IPS-20b (cell line): ENCODE measurements at regions not wholly inside any gene's neighbourhood (a gene's known extent, or its start where the extent isn't known, plus 50 kb on each side); places are given as distances from the start of the nearest gene placed in this dataset.
"Not testable (repeated sequence)": the region's sequence is repeated elsewhere in the genome, so short reads cannot be mapped to it uniquely, and the experiment has no call there.

ENCODE experiments used
- H3K27ac ChIP-seq: one replicate; pipeline ENCODE4 v1.5.1; 2013; ENCODE audit warnings: low read length
- H3K27me3 ChIP-seq: 2 replicates; pipeline ENCODE4 v1.6.1; 2013; ENCODE audit warnings: mild to moderate bottlenecking, low read length, inconsistent platforms; ENCODE audit not compliant: insufficient read depth
- H3K36me3 ChIP-seq: 2 replicates; pipeline ENCODE4 v1.6.1; 2013; ENCODE audit warnings: low read depth, mild to moderate bottlenecking, inconsistent platforms, low read length, moderate library complexity; ENCODE audit not compliant: insufficient read depth
- H3K4me1 ChIP-seq: 2 replicates; pipeline ENCODE4 v1.6.1; 2013; ENCODE audit warnings: mild to moderate bottlenecking, control low read depth, inconsistent platforms, low read length, moderate library complexity; ENCODE audit not compliant: insufficient read depth
- H3K4me3 ChIP-seq: 2 replicates; pipeline ENCODE4 v1.5.1; 2013; ENCODE audit warnings: mild to moderate bottlenecking, low read length, inconsistent platforms
- H3K9ac ChIP-seq: 2 replicates; pipeline ENCODE4 v1.6.1; 2013; ENCODE audit warnings: low read depth, mild to moderate bottlenecking, inconsistent platforms, low read length, moderate library complexity
- H3K9me3 ChIP-seq: 2 replicates; pipeline ENCODE4 v1.6.1; 2013; ENCODE audit warnings: mild to moderate bottlenecking, low read depth, low read length, inconsistent platforms; ENCODE audit not compliant: insufficient read depth

DNA sequence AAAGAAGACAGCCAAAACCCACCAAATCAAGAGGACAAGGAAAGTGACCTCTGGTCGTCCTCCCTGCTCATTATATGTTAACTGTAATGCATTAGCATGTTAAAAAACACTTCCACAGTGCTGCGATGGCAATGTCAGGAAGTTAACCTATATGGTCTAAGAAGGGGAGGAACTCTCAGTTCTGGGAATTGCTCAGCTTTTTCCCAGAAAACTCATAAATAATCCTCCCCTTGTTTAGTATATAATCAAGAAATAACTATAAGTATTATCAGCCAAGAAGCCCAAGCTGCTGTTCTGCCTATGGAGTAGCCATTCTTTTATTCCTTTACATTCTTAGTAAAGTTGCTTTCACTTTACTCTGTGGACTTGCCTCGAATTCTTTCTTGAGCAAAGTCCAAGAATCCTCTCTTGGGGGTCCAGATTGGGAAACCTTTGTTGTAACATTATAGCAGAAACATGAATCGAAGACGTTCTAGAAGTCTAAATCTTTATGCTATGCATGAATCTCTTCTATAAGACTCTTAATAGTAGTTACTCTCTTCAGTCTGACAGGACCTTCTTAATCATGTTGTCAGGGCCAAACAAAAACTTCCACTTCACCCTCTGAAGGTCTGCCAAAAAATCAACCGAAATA lies 110.0 kb upstream of the VANGL1 start:
- H3K36me3 ChIP-seq, result no peaks in the 10 kb centered on the region
- no peak overlapping the region for H3K4me3 ChIP-seq
- H3K27ac ChIP-seq, result no peak overlapping the region
- H3K27me3 ChIP-seq, result no peaks in the 10 kb centered on the region
- H3K4me1 ChIP-seq, result peaks cover 14% of the 10 kb centered on the region; the same call in 1 of the 2 replicates
- H3K9me3 ChIP-seq, result no peaks in the 10 kb centered on the region
- H3K9ac ChIP-seq, result no peak overlapping the region

DNA sequence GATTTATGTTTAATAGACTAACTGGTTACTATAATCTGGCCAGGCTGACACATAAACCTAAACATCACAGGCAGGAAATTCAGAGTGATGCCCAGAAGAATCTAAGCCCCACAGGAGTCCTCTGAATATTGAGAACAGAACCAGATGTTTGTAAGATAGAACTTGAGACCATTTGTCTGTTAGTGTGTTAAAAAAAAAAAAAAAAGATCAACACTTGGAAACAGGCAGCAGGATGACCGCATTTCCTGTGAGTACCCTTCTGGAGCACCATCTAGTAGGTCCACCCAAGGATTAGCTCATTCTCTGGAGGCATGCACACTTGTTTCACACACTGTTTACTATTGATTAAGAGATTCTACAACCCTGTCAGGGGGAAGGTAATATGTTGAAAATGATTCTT lies 111.4 kb upstream of the VANGL1 start:
- Histone ChIP-seq H3K27me3 (no peaks in the 10 kb centered on the region), H3K36me3 (no peaks in the 10 kb centered on the region), H3K4me3 (no peak overlapping the region), H3K9ac (no peak overlapping the region), H3K27ac (no peak overlapping the region), H3K4me1 (peaks cover 22% of the 10 kb centered on the region; the same call in 1 of the 2 replicates), H3K9me3 (no peaks in the 10 kb centered on the region)

DNA sequence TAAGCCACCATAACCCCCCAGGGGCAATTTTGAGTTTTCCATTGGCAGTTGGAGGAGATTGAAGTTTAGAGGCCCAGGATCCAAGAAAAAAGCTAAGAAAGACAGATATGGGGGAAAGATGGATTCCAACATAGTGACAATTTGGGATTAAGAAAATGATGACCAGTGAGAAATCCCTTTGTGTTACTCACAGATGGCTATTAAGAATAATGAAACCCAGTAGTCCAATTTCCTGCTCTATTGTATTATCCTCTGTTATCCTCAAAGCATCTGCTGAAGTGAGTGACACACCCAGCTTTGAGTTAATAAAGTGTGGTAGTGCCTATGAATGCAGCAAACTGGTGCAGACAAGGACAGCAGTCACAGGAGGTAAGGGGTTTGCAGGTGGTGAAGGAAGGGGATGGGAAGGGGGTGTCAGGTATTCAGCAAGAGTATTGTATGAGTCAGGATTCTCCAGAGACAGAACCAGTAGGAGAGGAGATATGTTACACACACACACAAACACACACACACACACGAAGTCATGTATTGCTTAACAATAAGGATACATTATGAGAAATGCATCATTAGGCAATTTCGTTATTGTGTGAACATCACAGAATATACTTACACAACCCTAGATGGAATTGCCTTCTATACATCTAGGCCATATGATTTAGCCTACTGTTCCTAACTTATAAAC lies 112.4 kb upstream of the VANGL1 start:
- Histone ChIP-seq H3K27ac (no peak overlapping the region), H3K9ac (no peak overlapping the region), H3K9me3 (no peaks in the 10 kb centered on the region), H3K36me3 (no peaks in the 10 kb centered on the region), H3K4me3 (no peak overlapping the region), H3K4me1 (peaks cover 22% of the 10 kb centered on the region; the same call in 1 of the 2 replicates), H3K27me3 (no peaks in the 10 kb centered on the region)

DNA sequence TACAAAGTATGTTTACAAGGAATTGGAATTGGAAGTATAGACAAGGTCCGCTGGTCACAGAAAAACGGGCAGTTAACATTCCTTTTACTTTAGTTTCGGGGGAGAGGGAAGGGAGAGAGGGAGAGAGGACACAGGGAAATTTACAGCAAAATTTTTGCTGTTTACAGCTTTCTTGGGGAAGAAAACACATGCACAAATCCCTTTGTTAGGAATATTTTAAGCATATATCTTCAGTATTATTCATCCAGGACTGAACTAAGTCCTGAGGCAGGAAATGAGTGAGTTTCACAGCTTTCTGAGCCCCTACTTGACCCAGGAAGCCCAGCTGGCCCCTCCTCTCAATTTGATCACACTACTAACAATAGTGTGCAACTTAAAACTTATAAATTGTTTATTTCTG lies 113.4 kb upstream of the VANGL1 start:
- H3K9ac ChIP-seq, H3K4me3 ChIP-seq, H3K27ac ChIP-seq, H3K9me3 ChIP-seq, H3K36me3 ChIP-seq, H3K27me3 ChIP-seq: not testable (repeated sequence)
- peaks cover 22% of the 10 kb centered on the region; the same call in 1 of the 2 replicates for H3K4me1 ChIP-seq

DNA sequence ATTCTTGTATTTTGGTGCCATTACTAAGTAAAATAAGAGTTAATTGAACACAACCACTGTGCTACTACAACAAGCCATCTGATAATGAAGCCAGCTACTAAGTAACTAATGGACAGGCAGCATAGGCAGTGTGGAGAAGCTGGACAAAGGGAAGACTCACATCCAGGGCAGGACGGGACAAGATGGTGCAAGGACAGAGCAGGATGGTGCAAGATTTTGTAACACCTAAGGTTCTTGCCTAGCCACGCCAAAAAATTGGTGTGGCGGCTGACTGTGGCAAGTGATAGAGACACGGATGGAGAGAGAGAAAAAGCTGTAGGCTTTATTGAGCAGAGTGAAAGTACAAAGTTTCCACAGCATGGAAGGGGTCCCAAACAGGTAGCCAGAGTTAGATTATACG lies 114.0 kb upstream of the VANGL1 start:
- H3K4me3 ChIP-seq, result no peak overlapping the region
- no peaks in the 10 kb centered on the region for H3K36me3 ChIP-seq
- no peak overlapping the region for H3K27ac ChIP-seq
- no peaks in the 10 kb centered on the region for H3K9me3 ChIP-seq
- no peak overlapping the region for H3K9ac ChIP-seq
- H3K4me1 ChIP-seq, result peaks cover 22% of the 10 kb centered on the region; the same call in 1 of the 2 replicates
- no peaks in the 10 kb centered on the region for H3K27me3 ChIP-seq

DNA sequence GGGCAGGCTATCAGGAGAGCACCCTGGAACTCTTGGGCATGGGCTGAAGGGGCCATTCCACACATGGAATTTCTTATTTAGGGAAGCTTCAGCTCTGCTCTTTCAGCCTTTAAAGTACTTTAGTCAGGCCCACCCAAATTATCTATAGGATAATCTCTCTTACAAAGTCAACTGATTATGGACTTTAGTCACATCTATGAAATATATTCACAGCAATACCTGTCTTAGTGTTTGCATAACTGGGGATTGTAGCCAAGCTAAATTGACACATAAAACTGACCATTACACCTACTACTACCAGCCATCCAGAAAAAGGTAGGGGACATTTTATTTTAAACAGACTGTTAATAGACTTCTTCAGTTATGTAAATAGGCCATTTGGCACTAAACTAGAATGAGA lies 114.9 kb upstream of the VANGL1 start:
- no peak overlapping the region for H3K4me3 ChIP-seq
- H3K36me3 ChIP-seq, result no peaks in the 10 kb centered on the region
- no peak overlapping the region for H3K9ac ChIP-seq
- no peaks in the 10 kb centered on the region for H3K9me3 ChIP-seq
- H3K4me1 ChIP-seq, result peaks cover 19% of the 10 kb centered on the region; the same call in 1 of the 2 replicates
- H3K27ac ChIP-seq, result no peak overlapping the region
- no peaks in the 10 kb centered on the region for H3K27me3 ChIP-seq

DNA sequence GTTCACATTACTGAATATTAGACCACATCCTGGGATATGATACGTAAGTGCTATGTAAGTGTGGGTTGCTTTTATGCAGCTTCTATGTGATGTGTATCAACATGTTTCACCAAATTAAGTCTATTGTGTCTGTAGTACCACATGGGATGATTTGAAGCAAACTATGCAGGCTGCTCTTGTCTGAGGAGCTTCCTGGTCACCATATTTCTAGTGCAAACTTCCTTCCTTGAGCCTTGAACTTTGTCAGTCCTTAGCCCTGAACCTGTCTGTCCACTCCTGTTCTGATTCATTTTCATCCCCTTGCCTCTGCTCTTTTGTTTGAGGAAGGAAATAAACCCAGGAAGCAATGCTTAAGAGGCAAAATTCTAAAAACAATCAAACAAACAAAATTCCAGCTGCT lies 117.5 kb upstream of the VANGL1 start:
- Histone ChIP-seq H3K36me3 (no peaks in the 10 kb centered on the region), H3K4me3 (no peak overlapping the region), H3K27ac (no peak overlapping the region), H3K4me1 (peaks cover 14% of the 10 kb centered on the region; the same call in 1 of the 2 replicates), H3K9me3 (no peaks in the 10 kb centered on the region), H3K9ac (no peak overlapping the region), H3K27me3 (no peaks in the 10 kb centered on the region)

DNA sequence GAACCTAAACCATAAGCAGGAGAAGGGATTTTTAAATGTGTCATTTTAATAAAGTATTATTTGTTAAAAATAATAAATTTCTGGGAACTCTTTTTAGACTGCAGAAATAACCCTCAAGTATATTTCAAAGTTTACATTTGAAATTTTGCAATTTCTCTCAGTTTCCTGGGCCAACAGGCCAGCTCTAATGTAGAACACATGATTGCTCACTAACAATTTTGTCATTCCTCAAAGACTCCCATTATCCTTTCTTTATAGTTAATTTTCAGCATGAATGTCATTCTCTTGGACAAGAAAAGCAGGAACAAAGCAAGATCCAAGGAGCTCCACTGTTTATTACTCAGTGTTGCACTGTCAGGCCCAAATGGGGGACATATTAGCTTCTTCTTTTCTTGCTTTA lies 119.4 kb upstream of the VANGL1 start:
- H3K9me3 ChIP-seq, result no peaks in the 10 kb centered on the region
- no peaks in the 10 kb centered on the region for H3K27me3 ChIP-seq
- H3K27ac ChIP-seq, result no peak overlapping the region
- peaks cover 14% of the 10 kb centered on the region; the same call in 1 of the 2 replicates for H3K4me1 ChIP-seq
- H3K9ac ChIP-seq, result no peak overlapping the region
- H3K36me3 ChIP-seq, result no peaks in the 10 kb centered on the region
- no peak overlapping the region for H3K4me3 ChIP-seq

DNA sequence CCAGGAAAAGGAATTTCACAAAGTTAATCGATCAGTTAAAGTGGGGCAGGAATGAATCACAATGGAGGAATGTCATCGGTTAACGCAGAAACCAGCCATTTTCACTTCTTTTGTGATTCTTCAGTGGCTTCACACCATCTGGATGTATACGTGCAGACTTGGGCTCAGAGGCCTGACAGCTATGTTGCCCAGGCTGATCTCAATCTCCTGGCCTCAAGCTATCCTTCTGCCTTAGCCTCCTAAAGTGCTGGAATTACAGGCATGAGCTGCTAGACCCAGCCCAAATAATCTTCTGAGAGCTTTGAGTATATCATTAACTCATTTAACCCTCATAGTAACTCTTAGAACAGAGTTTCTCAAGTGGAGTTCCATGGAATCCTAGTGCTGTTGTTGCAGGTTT lies 126.5 kb upstream of the VANGL1 start:
- no peaks in the 10 kb centered on the region for H3K27me3 ChIP-seq
- no peak overlapping the region for H3K9ac ChIP-seq
- no peak overlapping the region for H3K4me3 ChIP-seq
- H3K36me3 ChIP-seq, result no peaks in the 10 kb centered on the region
- no peaks in the 10 kb centered on the region for H3K4me1 ChIP-seq
- no peaks in the 10 kb centered on the region for H3K9me3 ChIP-seq
- H3K27ac ChIP-seq, result no peak overlapping the region

DNA sequence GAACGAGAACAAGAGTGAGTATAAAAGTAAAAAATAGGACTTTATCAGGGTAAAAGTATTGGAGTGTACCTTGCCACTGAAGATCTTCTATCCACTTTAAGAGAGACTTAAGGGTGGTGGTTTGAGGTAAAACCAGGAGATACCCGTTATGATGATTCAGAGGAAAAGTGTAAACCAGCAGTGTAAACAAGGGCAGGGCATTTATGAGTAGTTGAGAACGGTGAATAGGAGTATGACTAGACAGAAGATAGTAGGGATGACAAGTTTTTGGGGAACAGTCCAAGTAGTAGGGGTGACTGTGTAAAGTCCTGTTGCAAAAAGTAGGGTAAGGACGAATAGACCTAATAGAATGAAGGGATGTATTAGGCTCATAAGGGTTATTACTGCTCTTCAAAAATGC lies 131.5 kb upstream of the VANGL1 start:
- not testable (repeated sequence) for H3K36me3 ChIP-seq, H3K4me1 ChIP-seq, H3K27me3 ChIP-seq, H3K9me3 ChIP-seq, H3K4me3 ChIP-seq, H3K9ac ChIP-seq, H3K27ac ChIP-seq

DNA sequence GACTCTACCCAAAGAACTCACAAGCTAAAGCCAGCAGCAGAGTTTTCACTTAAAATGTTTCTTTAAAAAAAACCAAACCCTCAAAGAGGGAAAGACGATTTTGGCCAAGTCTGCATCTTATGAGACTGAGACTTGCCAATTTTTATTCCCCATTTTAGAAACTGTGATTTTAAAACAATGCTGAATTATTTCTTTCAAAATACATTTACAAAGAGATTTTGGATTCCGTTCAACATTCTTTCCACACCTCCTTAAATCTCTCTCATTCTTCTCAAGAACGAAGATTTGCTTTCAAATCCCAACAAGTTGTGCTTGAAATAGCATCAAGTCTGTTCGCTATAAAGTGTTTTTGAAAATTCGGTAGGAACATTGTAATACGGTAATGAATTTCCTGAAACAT lies 133.9 kb upstream of the VANGL1 start:
- H3K4me1 ChIP-seq, result peaks cover 6% of the 10 kb centered on the region; the same call in 1 of the 2 replicates

DNA sequence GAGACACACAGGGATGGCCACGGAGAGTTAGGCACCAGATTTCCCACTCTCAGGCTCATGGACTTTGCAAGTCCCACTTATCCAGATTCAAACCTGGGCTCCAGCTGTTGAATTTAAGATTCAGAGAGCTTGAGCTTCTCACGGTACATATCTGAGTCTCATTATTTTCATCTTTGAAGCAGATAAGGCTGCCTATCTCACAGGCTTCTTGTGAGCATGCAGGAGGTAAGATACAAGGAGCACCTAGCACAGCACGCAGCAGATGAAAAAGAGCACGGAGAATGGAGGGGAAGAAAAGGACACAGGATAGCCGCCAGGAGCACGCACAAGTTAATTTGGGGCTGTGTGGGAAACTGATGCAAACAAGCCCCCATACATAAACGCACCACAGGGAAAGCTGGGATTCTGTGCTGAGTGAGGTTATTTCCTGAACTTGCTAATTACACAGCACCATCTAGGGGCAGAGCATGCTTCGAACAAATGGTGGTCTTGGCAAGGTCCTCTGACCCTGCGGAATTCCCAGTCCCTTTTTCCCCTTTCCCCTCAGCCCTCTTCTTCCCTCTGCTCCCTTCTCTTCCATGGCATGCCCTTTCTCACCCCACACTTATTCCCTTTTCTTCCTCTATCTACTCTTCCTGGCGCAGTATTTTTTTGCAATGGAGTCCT lies 134.7 kb upstream of the VANGL1 start:
- no peak overlapping the region for H3K9ac ChIP-seq
- H3K9me3 ChIP-seq, result no peaks in the 10 kb centered on the region
- peaks cover 6% of the 10 kb centered on the region; the same call in 1 of the 2 replicates for H3K4me1 ChIP-seq
- H3K4me3 ChIP-seq, result no peak overlapping the region
- H3K36me3 ChIP-seq, result no peaks in the 10 kb centered on the region
- no peaks in the 10 kb centered on the region for H3K27me3 ChIP-seq
- H3K27ac ChIP-seq, result no peak overlapping the region

More for the DNA sequence above, 133.9 kb upstream of the VANGL1 start:
- no peaks in the 10 kb centered on the region for H3K9me3 ChIP-seq
- no peaks in the 10 kb centered on the region for H3K36me3 ChIP-seq
- H3K27ac ChIP-seq, result no peak overlapping the region
- no peak overlapping the region for H3K9ac ChIP-seq
- no peaks in the 10 kb centered on the region for H3K27me3 ChIP-seq
- no peak overlapping the region for H3K4me3 ChIP-seq
